ENCODE measurements at regions not wholly inside any gene's neighbourhood (a gene's known extent, or its start where the extent isn't known, plus 50 kb on each side); places are given as distances from the start of the nearest gene placed in this dataset.

DNA sequence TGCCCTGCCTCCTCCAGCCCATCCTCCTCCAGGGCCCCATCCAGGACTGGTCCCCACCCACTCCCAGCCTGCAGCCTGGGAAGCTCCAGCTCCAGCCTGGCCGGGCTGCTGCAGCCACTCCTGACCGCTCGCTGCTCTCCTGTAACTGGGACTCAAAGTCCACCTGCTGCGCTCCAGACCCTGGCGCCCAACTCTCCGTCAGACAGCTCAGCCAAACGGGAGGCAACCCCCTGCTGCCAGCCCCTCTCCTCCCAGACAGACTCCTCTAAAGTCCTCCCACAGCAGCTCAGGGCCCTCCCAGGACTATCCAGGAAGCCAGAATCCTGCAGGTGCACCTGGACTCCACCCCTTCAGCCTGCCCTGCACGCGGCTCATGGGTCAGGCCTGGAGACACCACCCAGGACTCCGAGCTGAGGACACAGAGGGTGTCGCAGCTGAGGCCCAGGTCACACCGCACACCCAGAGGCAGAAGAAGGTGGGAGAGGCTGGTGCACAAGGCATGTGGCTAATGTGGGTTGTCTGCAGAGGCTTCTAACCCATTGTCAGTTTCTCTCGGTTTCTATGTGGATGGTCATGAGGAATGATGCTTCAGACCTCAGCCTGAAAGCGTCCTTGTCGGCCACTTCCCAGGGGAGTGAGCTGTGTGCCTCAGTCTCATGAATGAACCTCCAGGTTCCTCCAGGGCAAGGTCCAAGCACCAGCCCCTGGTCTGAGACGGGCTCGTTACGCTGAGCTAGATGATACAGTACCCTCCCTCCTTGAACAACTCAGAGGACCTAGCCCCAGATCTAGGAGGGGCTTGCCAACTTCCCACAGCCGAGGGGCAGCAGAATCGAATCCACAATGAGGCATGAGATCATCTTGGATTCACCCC, 1514.8 kb downstream of the TBC1D22A start:
- no peak for DNase-seq

GRCh38 chr22:48275412-48275811, 1513.0 kb downstream of the TBC1D22A start:
- DNase-seq = no peak

- DNase-seq = no peak
Measured at GRCh38 chr22:48270731-48271130, 1508.3 kb downstream of the TBC1D22A start.

DNA sequence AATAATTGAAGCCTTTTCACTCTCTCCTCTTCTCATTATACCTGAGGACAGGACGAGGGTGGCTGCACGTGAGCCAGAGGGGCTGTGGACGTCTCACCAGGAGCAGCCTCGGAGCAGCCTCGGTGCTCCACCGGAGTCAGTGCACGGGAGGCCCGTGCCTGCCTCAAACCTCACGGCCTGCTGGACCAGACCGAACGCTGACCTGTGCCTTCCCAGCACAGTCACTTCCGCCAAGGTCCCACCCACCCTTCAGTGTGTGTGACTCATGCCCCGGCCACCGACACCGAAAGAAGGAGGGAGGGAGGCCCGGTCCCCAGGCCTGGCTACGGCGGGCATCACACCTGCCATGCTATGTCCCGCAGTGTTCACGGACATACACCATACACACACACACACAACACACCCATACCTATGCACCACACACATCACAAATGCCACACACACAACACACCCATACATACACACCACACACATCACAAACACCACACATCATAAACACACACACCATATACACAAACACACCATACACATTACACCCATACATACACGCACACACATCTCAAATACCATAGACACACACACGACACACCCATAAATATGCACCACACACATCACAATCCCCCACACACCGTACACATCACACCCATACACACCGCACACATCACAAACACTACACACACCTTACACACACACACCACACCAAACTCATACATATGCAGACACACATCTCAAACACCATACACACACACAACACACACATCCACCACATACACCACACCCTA, 1506.5 kb downstream of the TBC1D22A start:
- DNase-seq = no peak

- no peak for DNase-seq
Measured at GRCh38 chr22:48268293-48268692, 1505.8 kb downstream of the TBC1D22A start.

- DNase-seq = no peak
Measured at GRCh38 chr22:48267681-48268080, 1505.2 kb downstream of the TBC1D22A start.

DNA sequence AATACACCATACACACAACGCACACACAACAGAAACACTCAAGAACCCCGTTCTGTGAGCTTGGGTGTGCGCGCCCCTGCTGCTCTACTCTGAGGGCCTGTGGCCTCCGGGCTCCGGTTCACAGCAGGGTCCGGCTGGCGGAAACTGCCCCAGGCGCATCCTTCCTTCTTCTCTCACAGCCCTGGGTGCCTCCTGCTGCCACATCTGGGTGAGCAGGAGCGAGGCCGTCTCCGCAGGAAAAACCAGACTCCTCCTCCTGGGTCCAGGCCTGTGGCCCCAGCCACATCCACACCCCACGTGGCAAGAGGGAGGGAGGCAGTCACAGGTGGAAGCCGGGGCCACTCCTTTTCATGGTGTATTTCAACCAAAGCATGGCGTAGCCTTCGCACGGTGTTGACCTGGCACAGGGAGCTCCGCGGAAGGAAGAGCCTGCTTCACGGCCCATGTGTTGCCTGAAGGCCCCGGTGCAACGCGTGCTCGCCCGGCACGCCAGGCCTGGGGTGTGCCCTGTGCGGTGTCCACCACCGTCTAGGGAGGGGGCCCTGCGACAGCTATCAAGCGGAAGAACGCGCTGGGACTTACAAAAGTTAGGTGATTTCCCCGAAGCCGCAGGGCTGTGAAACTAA, 1502.7 kb downstream of the TBC1D22A start:
- no peak for DNase-seq

GRCh38 chr22:48264586-48264985, 1502.1 kb downstream of the TBC1D22A start:
- DNase-seq = no peak

GRCh38 chr22:48263791-48264351, 1501.4 kb downstream of the TBC1D22A start:
- DNase-seq = no peak

DNA sequence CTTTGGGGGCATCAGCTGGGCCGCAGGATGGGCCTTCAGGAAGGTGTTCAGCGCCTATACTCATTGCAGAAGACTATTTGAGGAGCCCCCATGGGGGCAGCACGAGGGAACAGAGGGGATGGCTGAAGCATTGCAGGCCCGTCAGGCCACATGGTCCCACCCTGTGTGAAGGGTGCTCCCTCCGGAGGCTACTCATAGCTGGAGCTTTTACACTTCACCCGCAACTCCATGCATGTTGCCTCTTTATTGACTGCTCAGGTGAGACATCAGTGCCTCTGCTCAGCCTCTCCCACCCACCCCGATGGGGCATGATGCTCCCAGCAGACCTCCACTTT, 1500.9 kb downstream of the TBC1D22A start:
- DNase-seq = no peak

DNA sequence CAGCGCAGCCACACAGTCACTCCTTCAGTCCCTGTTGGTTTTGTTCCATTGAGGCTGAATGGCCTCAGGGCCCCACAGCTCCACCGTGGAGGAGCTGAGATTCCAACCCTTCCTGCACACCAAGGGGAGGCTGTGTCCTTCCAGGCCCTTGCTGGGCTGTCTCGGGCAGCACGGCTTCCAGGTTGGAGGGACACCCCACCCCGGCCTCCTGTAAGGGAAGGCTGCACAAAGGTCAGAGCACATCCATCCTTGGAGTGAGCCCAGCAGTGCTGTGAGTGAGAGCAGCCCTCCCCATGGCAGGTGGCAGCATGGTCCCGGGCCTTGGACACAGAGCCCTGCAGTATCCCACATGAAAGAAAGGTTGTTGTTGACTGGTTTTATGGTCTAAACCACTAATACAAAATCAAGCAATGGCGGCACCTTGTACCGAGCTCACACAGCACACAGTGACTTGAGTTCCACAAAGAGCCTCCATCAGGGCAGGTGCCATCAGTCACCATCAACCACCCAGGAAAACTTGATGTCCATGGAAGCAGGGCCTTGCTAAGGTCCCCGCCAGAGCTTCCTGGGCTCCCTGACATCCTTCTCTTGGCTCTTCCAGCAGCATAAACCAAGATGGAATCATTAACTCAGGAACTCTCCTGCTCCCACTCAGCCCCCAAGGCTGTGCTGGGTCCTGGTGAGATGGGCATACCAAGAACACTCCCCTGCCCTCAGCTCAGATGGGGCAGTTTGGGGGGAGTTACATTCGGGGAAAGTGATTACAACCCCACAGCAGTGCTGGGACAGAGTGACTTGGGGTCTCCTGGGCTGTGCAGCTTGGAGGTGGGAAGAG, 1500.4 kb downstream of the TBC1D22A start:
- no peak for DNase-seq

GRCh38 chr22:48261706-48262105, 1499.3 kb downstream of the TBC1D22A start:
- no peak for DNase-seq

DNA sequence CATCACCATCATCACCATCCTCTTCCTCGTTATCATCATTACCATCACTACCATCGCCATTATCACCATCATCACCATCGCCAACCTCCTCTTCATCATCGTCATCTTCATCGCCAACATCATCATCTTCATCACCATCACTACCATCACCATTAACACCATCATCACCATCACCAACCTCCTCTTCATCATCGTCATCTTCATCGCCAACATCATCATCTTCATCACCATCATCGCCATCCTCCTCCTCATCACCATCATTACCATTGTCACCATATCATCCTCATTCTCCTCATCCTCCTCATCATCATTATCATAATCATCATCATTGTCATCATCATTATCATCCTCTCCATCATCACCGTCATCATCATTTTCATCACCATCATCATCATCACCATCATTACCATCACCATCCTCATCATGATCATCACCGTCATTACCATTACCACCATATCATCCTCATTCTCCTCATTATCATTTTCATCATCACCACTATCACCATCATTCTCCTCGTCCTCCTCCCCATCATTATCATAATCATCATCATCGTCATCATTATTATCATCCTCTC, 1498.7 kb downstream of the TBC1D22A start:
- DNase-seq = no peak

DNA sequence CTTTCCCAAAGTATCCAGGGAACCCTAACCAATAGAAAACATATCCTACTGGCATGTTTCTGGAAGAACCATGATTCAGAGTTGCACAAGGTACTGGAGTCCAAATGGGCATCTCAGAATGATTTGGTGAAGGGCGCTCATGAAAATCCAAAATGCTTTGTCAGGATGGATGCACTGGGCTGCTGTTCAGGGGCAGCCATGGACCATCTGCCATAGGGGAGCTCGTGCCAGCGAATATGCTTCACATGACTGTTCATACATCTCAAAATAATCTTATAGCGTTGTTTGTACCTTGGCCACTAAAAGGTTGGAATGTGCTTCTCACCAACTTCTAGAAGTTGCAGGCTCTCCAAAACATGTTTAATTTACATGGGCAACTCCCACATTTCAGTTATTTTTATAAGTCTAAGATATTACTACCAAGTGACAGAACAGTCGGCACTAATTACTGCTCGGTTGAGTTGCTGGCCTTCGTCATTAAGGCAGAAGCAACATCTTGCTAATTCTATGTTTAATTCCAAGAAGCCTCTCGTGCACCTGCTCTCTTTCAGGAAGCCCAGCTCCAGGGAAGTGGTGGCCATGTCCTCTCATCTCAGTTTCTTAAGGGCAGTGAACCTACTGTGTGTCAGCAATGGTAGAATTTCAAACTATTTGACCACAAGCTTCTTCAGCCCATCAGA, 1497.7 kb downstream of the TBC1D22A start:
- no peak for DNase-seq

DNA sequence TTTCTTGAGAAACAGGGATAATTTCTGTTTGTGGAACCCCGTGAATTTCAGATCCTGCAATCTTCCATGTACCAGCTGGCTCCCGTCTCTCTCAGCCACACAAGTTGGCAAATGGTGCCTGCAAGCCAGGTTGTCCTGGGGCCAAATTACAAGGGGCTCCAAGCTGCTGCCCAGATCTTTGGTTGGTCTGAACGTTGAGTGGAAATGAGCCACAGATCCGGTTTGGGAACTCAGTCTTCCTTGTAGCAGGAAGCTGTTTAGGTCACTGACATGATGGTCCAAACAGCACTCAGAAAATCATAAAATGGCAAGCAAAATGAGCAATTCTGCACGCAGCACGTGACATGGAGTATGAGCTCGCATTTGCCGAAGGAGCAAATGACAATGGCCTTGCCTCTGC, 1496.4 kb downstream of the TBC1D22A start:
- no peak for DNase-seq

- no peak for DNase-seq
Measured at GRCh38 chr22:48258064-48258701, 1495.7 kb downstream of the TBC1D22A start.

- DNase-seq = no peak
Measured at GRCh38 chr22:48257685-48258055, 1495.2 kb downstream of the TBC1D22A start.

DNA sequence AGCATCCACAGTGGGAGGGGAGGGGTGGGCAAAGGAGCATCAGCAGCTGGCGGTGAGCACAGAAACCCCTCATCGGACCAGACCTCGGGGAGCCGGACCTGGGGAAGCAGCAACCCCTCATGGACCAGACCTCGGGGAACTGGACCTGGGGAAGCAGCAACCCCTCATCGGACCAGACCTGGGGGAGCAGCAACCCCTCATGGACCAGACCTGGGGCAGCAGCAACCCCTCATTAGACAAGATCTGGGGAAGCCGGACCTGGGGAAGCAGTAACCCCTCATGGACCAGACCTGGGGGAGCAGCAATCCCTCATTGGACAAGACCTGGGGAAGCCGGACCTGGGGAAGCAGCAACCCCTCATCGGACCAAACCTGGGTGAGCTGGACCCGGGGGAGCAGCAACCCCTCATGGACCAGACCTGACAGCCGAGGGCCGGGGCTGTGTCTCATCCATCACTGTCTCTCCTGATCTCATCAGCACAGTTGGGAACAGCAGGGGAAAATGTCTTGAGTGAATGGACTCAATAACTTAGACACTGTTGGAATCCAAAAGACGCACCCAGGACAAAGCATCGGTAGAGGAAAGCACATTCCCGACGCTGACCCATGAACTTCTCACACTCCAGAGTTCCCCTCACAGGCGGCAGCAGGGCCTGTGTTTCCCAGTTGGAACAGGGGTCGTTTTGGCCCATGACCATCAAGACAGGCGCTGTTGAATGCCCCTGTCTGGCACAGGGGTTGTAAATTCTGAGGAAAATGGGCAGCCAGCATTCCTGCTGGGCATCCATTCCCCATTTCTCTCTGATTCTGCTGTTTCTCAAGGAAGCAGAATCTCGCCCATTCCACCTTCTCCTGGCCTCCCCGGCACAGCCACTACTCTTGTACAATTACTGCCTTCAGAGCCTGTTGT, 1494.6 kb downstream of the TBC1D22A start:
- no peak for DNase-seq

DNA sequence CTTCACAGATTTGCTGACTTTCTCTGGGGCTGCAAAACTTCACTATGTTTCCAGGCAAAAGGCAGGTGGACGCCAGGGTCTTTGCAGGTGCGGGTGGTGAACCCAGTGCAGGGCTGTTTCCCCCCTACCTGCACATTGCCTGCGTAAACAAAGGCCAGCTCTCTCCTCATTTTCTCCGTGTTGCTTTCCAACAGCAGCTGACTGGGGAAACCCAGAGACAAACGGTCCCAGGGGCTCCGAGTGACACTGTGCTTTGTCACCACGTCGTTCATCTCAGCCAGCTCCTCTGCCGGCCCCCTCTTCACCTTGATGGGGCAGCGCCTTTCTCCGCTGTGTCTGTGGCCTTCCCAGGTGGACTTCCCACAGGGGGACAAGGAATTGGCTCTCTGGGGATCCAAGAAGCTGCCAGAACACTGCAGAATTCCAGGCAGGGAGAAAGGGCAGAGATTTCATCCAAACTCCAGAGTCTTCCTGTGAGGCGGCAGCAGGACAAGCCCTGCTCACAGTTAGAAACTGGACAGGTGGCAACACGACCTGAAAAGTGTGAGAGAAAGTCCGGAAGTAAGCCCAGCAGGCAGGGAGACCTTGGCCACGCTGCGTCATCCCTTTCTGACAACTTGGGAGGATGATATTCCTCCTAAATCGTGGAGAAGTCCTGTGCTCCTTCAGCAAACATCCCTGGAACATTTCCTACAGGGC, 1493.7 kb downstream of the TBC1D22A start:
- DNase-seq = no peak
